Liver (tissue), 3 donors: ENCODE measurements at regions not wholly inside any gene's neighbourhood (a gene's known extent, or its start where the extent isn't known, plus 50 kb on each side); places are given as distances from the start of the nearest gene placed in this dataset.

Experiments used
- CTCF ChIP-seq: fragments of 150-350 bp; IDR thresholded peaks from 2 replicates; pipeline ENCODE4 v1.5.1; 2017; ENCODE audit warnings: improper control_type of control experiment, low read depth, low read length; ENCODE audit not compliant: missing input control
- RAD21 ChIP-seq, 2 donors: IDR thresholded peaks; 2 replicates each; pipeline ENCODE4 v1.6.1; 2016; ENCODE audit warnings: antibody characterized with exemption in 2 of 2, mild to moderate bottlenecking in 2 of 2
- TAF1 ChIP-seq: conservative IDR thresholded peaks from 2 replicates; pipeline ENCODE4 v1.6.1; 2016; ENCODE audit warnings: antibody characterized with exemption, mild to moderate bottlenecking
- donor health status: healthy.
- donor health status: healthy.

GRCh38 chrX:137195296-137195695, 161.5 kb upstream of the GPR101 start:
- no peak for TF ChIP-seq TAF1
- no peak for TF ChIP-seq CTCF
- TF ChIP-seq RAD21 (IDR thresholded peaks at IDR 0.05): no peak
